NCI-H524 (cell line): ENCODE measurements at regions not wholly inside any gene's neighbourhood (a gene's known extent, or its start where the extent isn't known, plus 50 kb on each side); places are given as distances from the start of the nearest gene placed in this dataset.
"Not testable (repeated sequence)": the region's sequence is repeated elsewhere in the genome, so short reads cannot be mapped to it uniquely, and the experiment has no call there.

Experiments
- DNase-seq, 2 experiments: peaks; one replicate each; lab custom pipeline; 2025; lab: John Stamatoyannopoulos, UW

DNA sequence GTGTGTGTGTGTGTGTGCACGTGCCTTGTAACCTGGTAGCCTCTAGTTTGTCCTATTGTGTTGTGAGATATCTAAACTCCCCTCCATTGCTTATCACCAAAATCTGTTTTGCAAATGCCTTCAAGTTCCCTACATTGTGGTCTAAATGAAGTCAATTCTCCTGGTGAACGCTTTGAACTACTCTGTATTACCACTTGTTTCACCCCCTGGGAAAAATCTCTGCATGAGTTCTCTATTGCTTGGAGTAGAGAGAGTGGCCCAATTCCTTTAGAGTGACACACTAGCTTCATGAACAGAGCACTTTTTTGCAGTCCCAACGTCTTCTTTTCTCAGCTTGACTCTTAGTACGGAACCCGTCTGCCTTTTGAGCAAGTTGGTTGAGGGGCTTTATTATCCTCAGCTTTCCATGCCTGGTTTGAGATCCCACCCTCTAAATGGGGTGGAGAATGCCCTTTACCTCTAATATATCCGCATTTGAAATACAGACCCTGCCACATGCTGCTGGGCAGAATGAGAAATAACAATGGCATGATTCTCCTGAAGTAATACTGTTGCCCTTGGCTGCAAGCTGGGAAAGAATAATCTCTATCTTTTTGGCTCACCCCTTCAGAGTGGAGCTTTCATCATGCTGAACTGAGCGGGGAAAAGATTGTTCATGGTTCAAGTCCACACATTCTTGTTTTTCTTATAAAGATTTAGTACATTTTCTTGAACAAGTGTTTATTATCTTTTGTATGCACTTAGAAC is 2545.3 kb downstream of the PCDH9 start:
- DNase-seq, result no peak

DNA sequence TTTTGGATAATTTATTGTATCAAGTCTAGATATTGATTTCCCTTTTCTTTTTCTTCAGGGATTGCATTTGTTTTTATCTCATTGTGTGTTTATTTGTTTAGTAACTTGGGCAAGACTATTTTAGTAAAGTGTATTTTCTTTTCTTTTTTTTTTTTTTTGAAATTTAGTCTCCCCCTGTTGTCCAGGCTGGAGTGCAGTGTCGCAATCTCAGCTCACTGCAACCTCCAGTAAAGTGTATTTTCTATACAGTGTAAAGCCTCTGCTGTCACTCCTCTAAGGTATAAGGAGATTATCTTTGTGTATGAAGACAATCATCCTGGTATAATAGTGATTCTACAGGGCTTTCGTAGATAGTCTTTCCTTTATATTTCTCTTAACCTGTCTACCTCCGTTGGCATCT is 2546.0 kb downstream of the PCDH9 start:
- no peak for DNase-seq

DNA sequence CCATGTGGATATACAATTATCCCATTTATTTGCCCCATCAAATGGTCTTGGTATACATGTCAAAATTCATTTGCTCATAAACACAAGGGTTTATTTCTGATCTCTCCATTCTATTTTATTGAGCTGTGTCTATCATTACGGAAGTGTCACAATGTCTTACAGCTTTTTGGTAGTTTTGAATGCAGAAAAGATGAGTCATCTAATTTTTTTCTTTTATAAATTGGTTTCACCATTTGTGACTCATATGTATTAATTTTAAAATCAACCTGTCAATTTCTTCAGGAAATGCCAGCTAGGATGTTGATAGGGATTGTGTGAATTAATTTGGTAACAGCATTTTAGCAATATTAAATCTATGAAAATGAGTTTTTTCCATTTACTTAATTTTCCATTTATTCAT is 2549.4 kb downstream of the PCDH9 start:
- no peak for DNase-seq

DNA sequence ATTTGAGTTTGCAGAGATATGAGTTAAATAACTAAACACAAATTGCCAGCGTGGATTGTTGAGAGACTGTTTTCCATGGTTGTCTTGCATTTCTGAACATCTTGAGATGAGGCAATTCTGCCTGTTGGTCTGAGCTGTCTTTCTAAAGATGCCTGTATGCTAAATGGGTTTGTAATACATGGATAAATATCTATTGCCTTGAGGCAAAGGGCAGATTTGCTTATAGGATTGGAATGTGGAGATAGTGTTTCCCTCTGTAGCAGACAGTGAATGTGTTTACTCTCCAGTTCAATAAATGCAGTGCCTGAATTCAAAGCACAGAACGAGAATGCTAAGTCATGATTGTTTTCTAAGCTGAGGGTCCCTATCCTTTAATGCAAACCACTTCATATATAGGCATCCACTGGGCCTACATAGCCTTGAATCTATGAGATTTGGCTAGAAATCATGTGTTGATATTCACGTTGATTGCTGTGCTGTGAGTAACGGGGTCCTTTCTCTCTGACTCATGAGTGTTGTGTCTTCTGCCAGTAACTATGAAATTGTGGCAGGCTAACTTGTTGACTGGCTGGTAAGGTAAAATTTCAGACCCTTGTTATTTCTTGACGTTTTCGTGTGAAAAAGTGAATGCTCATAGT is 2554.8 kb downstream of the PCDH9 start:
- no peak for DNase-seq

DNA sequence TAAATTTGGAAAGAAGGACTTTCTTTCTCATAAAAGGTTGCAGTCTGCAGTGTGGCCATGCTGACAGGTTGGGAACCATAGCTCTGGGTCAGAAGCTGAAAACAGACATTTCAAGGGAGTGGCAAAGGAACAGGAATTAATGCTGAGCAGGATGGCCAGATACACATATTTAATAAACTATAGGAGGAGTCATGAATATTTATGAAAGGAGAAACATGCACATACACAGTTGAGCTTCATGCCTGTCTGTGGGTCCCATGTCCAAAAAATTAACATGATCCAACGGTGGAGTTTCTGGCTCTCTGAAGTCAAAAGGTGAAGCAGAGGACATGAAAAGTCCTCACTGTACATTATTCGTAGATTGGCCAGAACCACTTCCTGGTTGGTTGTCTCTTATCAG is 2556.0 kb downstream of the PCDH9 start:
- DNase-seq, result no peak

DNA sequence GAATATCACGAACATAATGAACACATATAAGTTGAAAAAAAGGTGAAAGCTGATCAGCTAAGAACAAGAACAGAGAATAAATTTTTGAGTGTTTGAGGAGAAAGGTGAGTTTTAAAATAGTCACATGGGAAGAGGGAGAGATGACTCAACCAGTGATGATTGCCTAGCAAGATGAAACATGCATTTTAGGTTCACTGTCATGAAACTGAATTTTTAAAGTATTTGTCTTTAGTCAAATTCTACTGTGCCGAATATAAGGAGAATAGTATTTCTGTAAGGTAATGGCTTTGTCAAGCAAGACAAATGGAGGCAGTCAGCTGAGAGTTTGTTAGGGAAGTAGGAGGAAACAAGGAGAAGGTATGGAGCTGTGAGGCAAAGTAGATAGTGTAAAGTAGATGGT is 2557.4 kb downstream of the PCDH9 start:
- DNase-seq, result no peak

DNA sequence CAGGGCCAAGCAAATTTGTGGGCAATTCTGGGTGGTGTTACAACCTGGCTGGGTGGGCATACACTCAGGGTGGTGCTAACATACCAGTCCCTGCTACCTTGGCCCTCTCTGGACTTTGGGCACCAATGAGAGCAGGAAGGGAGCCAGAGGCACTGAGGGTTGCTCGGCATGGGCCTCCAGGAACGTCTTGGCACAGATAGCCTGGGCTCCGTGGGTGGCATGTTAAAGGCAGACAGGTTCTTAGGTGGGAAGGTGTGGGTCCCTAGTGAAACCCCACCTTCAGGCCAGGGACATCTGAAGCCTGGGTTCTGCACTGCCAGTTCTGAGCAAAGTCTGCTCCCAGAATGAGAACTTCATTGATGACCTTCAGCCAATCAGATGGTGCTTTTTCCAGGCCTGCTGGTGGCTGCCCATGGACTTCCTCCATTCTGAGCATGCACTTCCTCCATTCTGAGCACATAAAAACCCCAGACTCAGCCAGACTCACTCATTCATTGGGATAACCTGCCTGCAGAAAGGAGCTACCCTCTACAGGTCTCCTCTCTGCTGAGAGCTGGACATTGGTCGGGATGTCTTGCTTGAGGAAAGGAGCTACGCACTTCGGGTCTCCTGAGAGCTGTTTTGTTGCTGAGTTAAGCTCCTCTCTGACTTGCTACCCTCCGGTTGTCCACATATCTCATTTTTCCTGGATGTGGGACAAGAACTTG is 2567.1 kb downstream of the PCDH9 start:
- DNase-seq, result no peak

DNA sequence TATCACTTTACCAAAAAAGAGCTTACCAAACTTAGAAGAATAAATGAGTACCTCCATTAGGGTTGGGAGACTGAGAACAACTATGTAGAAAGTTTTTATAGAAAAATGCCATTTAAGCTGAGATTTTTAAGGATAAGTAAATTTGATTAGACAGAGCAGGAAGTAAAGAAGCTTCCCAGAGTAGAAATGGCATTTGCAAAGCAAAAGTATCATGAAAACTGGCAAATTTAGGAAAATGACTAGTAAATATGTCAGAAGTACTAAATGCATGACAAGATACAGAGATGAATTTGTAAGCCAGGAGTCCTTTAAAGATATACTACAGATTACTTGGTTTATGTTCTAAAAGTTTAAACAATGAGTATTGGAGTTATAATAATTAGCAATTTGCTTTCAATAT is 2581.8 kb downstream of the PCDH9 start:
- no peak for DNase-seq

DNA sequence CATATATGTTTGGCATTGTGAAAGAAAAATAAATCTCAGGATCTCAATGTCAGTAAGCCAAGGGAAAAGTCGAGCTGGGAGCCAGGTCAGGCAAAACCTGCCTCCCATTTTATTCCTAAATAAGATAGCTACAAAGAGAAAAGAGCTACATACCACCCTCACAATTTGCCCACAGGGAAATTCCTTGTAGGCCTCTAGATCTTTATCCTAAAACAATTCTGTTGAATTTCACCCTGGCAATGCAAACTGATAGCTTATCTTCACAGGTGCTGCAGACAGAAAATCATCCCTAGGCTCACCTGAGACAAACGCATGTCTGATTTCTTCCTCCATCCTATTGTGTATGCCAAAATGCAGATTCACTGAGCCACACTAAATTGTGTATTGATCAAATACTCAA is 2587.1 kb downstream of the PCDH9 start:
- no peak for DNase-seq

DNA sequence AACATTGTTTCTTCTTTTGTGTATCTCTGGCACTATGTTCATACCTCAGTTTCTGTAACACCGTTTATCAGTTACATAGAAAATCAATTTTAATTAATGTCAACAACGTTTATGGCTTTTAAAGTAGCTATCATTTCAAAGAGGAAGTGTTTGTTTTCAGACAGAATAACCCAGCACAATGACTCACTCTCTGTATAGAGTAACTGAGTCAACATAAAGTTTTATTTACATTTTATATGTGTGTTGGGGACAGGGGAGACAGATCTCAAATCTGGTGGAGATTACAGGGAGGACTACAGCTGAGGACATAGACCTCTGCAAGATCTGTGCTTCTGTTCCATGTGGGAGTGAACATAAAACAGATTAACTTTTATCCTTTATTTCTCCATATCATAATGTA is 2590.1 kb downstream of the PCDH9 start:
- DNase-seq, result no peak

DNA sequence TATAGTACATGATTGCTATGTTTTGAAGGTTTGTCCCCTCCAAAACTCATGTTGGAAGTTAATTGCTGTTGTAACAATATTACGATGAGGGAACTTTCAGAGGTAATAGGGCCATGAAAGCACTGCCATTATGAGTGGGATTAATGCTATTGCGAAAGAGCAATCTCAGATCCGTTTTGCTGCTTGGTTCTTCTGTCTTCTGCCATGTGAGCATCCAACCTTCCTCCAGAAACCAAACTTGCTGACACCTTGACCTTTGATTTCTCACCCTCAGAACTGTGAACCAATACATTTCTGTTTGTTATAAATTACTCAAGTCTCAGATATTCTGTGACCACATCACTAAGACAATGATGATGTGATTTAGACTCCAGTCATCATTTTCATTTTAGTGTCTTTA is 2590.9 kb downstream of the PCDH9 start:
- DNase-seq, result no peak

DNA sequence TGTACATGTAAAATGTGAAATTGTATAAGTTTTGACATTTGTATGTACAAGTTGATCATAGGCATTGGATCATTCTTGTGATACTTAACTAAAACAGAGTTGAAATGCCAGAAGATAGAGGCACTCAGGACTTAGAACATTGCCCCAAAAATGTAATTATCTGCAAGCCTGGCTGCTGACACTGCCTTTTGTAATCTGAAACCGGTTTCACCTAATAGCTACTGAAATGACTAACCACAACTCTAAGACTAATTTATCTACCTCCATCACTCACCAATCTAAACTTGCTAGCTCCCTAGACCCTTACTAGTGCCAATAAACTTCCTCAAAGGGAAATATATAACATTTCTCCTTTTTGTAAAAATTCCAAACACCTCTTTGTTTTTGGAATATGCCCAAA is 2596.2 kb downstream of the PCDH9 start:
- no peak for DNase-seq

DNA sequence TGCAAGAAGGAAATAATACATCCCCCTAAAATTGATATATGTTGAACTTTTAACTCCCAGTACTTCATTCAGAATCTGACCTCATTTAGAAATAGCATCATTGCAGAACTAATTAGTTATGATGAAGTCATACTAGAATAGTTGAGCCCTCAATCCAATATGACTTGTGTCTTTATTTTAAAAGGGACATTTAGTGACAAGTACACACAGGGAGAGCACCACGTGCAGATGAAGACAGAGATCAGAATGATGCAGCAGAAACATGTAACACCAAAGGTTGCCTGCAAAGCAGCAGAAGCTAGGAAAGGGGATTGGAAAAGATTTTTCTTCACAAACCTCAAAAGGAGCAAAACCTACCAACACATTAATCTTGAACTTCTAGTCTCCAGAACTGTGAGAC is 2602.5 kb downstream of the PCDH9 start:
- no peak for DNase-seq

DNA sequence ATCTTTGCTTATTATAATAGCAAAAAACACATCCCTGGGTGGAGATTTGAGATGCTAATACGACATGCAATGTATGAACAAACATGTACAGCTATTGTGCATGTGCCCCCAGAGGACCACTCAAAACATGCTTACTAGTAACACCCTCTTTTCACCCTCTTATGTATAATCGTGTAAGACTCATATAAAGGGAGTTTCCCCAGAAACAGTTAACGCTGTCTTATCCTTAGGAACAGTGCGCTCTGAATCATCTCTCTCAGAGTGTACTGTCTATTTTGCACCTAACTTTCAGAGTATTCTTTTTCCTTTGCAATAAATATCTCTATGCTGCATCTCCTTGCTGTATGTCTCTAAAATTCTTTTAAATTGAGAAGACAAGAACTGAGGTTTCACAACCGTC is 2604.0 kb downstream of the PCDH9 start:
- DNase-seq, result no peak

DNA sequence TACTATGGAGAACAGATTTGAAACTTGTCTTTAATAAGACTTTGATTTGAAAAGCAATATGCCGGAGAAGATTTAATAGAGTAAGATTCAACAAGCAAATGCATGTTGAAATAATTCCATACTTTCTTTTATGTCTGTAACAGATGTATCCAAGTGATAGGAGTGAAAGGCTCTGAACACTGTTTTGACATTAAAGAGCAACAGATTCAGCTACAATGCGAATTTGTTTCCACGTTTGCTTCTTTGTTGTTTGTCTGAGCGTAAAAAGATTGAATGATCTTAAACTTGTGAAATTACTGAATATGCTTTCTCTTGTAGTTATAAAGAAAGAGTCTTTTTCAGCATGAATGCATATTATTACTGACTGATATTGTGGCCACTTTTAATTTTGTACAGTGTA is 2612.9 kb downstream of the PCDH9 start:
- DNase-seq, result no peak

DNA sequence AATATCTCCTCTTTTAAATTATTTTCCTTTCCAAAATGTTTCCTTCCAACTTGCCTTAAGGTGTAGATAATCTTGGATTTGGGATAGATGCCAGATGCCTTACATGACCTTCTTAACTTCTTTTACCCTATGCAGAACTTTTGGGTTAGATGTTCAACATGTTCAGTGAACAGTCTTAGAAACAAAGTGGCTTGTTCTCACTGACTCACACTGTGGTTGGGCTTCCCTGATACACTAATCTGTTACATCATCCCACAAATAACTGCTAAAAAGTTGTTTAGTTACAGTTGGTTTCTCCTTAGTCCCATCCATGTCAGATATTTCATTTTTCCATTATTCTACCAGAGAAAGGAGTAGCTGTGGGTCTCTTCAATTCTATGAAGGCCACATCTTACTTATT is 2638.2 kb downstream of the PCDH9 start:
- DNase-seq, result no peak

DNA sequence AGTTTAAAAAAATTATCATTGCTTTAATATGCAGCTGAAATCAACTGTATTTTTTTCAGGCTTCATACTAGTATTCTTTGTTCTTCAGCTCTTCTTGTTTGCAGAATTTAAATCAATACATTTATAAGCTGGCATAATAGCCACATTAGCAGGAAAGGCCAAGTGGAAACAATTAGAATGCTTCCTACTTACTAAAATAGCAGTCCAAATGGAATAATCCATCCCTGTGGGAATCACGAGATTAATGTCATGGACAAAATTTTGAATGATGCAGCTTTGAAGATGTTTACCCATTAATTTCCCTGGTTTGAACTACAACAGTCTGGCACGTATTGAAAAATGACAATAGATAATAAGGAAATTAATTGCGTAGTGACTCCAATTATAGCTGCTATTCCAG is 2650.8 kb downstream of the PCDH9 start:
- no peak for DNase-seq

DNA sequence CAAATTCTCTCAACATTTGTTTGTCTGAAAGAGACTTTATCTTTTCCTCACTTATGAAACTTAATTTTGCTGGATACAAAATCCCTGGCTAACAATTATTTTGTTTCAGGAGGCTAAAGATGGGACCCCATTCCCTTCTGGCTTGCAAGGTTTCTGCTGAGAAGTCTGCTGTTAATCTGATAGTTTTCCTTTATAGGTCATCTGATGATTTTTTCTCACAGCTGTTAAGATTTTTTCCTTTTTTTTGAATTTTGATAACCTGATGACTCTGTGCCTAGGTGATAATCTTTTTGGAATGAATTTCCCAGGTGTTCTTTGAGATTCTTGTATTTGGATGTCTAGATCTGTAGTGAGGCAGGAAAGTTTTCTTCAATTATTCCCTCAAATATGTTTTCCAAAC is 2661.4 kb downstream of the PCDH9 start:
- DNase-seq, result no peak

DNA sequence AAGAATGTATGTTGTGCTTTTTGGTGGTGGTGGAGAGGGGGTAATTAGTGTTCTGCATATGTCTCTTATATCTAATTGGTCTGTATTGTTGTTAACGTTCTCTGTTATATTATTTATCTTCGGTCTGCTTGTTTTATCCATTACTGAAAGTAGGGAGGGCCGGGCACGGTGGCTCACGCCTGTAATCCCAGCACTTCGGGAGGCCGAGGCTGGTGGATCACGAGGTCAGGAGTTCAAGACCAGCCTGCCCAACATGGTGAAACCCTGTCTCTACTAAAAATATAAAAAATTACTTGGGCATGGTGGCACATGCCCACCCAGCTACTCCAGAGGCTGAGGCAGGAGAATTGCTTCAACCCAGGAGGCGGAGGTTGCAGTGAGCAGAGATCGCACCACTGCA is 2672.1 kb downstream of the PCDH9 start:
- DNase-seq, result not testable (repeated sequence)

DNA sequence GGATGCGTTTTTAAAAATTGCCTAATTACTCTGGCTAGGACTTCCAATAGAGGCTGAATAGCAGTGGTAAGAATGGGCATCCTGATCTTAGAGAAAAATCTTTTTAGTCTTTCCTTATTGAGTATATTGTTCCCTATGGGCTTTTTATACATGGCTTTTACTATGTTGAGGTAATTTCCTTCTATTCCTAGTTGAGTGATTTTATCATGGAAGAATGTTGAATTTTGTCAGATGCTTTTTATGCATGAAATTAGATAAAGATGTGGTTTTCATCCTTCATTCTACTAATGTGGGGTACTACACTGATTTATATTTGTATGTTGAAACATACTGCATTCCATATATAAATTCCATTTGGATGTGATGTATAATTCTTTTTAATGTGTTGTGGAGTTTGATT is 2673.8 kb downstream of the PCDH9 start:
- DNase-seq, result no peak

DNA sequence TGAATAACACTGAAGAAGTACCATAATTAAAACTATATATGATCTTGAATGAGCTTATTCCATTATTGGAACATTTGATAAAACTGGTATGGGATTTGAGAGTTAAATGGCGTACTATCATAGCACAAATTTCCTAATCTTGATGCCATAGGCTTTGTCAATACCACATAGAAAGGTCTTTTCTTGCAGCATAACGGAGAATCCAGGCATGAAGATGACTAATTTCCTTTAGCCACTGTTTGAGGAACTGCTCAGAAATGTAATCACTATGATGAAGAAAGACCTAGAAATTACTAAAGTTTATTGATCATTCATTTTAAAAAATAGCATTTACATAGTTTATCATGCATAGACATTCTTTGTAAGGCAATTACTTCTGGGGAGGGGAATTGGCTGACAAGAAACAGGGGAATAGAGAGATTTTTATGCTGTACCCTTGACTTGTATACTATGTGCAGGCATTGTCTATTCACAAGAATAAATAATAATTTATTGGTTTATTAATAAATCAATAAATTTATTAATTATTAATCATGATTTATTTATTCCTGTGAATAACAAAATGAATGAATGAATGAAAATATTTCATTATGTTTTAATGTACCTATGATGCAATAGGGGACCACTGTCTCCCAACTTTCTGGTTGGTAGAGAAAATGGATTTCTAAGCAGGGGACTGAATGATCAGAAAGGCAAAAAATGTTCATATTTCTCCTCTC is 2676.6 kb downstream of the PCDH9 start:
- DNase-seq, result no peak

DNA sequence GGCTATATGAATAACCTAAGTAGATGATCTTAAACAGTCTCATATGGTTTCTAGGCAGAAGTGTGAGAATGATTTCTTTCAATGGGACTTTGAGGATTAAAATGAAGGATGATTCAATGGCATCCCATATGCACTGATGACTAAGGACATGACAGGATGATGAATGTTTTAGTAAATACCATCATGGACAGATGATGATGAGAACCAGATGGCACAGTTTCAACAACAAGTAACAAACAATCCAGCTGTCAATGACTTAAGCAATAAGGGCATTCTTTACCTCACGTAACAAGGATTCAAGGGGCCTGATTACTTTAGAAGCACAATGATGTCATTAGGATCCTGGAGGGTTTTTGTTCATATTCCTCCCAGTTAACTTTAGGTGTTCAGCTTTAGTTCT is 2678.4 kb downstream of the PCDH9 start:
- peak; percentile 53 to 88 for DNase-seq

DNA sequence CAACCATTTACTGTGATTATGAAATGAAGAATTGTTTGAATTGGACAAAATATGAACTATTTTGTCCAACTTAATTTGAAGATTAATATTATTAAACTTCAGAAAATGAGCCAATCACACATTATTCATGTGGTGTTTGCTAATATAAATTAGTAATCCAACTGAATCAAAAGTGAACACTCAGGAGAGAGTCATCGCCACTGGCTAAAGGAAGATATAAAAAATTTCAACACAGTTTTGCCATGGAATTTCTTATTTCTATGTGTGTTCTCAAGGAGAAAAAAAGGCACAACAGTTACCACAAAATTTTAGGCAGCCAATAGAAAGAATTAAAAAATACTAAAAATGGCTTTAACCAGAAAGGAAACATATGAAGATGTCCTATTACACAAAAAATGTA is 2683.8 kb downstream of the PCDH9 start:
- no peak for DNase-seq
